ENCODE measurements at regions not wholly inside any gene's neighbourhood (a gene's known extent, or its start where the extent isn't known, plus 50 kb on each side); places are given as distances from the start of the nearest gene placed in this dataset.
"Not testable (repeated sequence)": the region's sequence is repeated elsewhere in the genome, so short reads cannot be mapped to it uniquely, and the experiment has no call there.

GRCh38 chr10:109624939-109625338 lies 298.4 kb downstream of the XPNPEP1 start:
- no peak overlapping the region for H3K4me3 ChIP-seq (replicated peaks; ENCODE audit: low read depth, low read length)
- no peak for TF ChIP-seq CTCF (IDR thresholded peaks at IDR 0.05; ENCODE audit: low read length, missing control alignments)
- no peak for DNase-seq (ENCODE audit: low read depth)

GRCh38 chr10:109622566-109622965 lies 300.7 kb downstream of the XPNPEP1 start:
- H3K4me3 ChIP-seq (replicated peaks; ENCODE audit: low read depth, low read length): no peak overlapping the region
- TF ChIP-seq CTCF (IDR thresholded peaks at IDR 0.05; ENCODE audit: low read length, missing control alignments): no peak
- no peak for DNase-seq (ENCODE audit: low read depth)

GRCh38 chr10:109620396-109620795 lies 302.9 kb downstream of the XPNPEP1 start:
- DNase-seq (ENCODE audit: low read depth): no peak
- no peak overlapping the region for H3K4me3 ChIP-seq (replicated peaks; ENCODE audit: low read depth, low read length)
- TF ChIP-seq CTCF (IDR thresholded peaks at IDR 0.05; ENCODE audit: low read length, missing control alignments): no peak

GRCh38 chr10:109619914-109620313 lies 303.4 kb downstream of the XPNPEP1 start:
- TF ChIP-seq CTCF (IDR thresholded peaks at IDR 0.05; ENCODE audit: low read length, missing control alignments): no peak
- DNase-seq (ENCODE audit: low read depth): no peak
- H3K4me3 ChIP-seq (replicated peaks; ENCODE audit: low read depth, low read length): no peak overlapping the region

GRCh38 chr10:109618748-109619147 lies 304.6 kb downstream of the XPNPEP1 start:
- no peak overlapping the region for H3K4me3 ChIP-seq (replicated peaks; ENCODE audit: low read depth, low read length)
- no peak for DNase-seq (ENCODE audit: low read depth)
- no peak for TF ChIP-seq CTCF (IDR thresholded peaks at IDR 0.05; ENCODE audit: low read length, missing control alignments)

GRCh38 chr10:109618301-109618700 lies 305.0 kb downstream of the XPNPEP1 start:
- no peak overlapping the region for H3K4me3 ChIP-seq (replicated peaks; ENCODE audit: low read depth, low read length)
- no peak for DNase-seq (ENCODE audit: low read depth)
- TF ChIP-seq CTCF (IDR thresholded peaks at IDR 0.05; ENCODE audit: low read length, missing control alignments): no peak

GRCh38 chr10:109616359-109616980 lies 306.8 kb downstream of the XPNPEP1 start:
- TF ChIP-seq CTCF (IDR thresholded peaks at IDR 0.05; ENCODE audit: low read length, missing control alignments): no peak
- DNase-seq (ENCODE audit: low read depth): no peak
- H3K4me3 ChIP-seq (replicated peaks; ENCODE audit: low read depth, low read length): no peak overlapping the region

GRCh38 chr10:109595356-109595755 lies 328.0 kb downstream of the XPNPEP1 start:
- H3K4me3 ChIP-seq (replicated peaks; ENCODE audit: low read depth, low read length); DNase-seq (ENCODE audit: low read depth): not testable (repeated sequence)

Data from fibroblast of pulmonary artery (primary cell).